ENCODE measurements at regions not wholly inside any gene's neighbourhood (a gene's known extent, or its start where the extent isn't known, plus 50 kb on each side); places are given as distances from the start of the nearest gene placed in this dataset.

- H3K4me3 ChIP-seq (ENCODE audit: low read depth, low read length) = no peak overlapping the region
- no peak for TF ChIP-seq CTCF (IDR thresholded peaks at IDR 0.05; ENCODE audit: borderline replicate concordance, insufficient read depth, low read depth, low read length)
Measured at GRCh38 chr6:145506136-145506535, 229.2 kb downstream of the EPM2A start.

- H3K4me3 ChIP-seq (ENCODE audit: low read depth, low read length) = no peak overlapping the region
- no peak for TF ChIP-seq CTCF (IDR thresholded peaks at IDR 0.05; ENCODE audit: borderline replicate concordance, insufficient read depth, low read depth, low read length)
Measured at GRCh38 chr6:145506565-145506964, 228.8 kb downstream of the EPM2A start.

- TF ChIP-seq CTCF (IDR thresholded peaks at IDR 0.05; ENCODE audit: borderline replicate concordance, insufficient read depth, low read depth, low read length) = no peak
- no peak overlapping the region for H3K4me3 ChIP-seq (ENCODE audit: low read depth, low read length)
Measured at GRCh38 chr6:145507239-145507638, 228.1 kb downstream of the EPM2A start.

GRCh38 chr6:145508107-145508506 lies 227.2 kb downstream of the EPM2A start:
- no peak overlapping the region for H3K4me3 ChIP-seq (ENCODE audit: low read depth, low read length)
- peak; percentile 30; the same call in 1 of the 2 replicates for TF ChIP-seq CTCF (IDR thresholded peaks at IDR 0.05; ENCODE audit: borderline replicate concordance, insufficient read depth, low read depth, low read length)

GRCh38 chr6:145517492-145517891 lies 217.8 kb downstream of the EPM2A start:
- TF ChIP-seq CTCF (IDR thresholded peaks at IDR 0.05; ENCODE audit: borderline replicate concordance, insufficient read depth, low read depth, low read length) = no peak
- no peak overlapping the region for H3K4me3 ChIP-seq (ENCODE audit: low read depth, low read length)

- TF ChIP-seq CTCF (IDR thresholded peaks at IDR 0.05; ENCODE audit: borderline replicate concordance, insufficient read depth, low read depth, low read length) = no peak
- H3K4me3 ChIP-seq (ENCODE audit: low read depth, low read length) = no peak overlapping the region
Measured at GRCh38 chr6:145525038-145525437, 210.3 kb downstream of the EPM2A start.

- TF ChIP-seq CTCF (IDR thresholded peaks at IDR 0.05; ENCODE audit: borderline replicate concordance, insufficient read depth, low read depth, low read length) = no peak
- H3K4me3 ChIP-seq (ENCODE audit: low read depth, low read length) = no peak overlapping the region
Measured at GRCh38 chr6:145529582-145529981, 205.7 kb downstream of the EPM2A start.
